ENCODE measurements at regions not wholly inside any gene's neighbourhood (a gene's known extent, or its start where the extent isn't known, plus 50 kb on each side); places are given as distances from the start of the nearest gene placed in this dataset.

- Histone ChIP-seq H3K4me3 (ENCODE audit: low read length, poor library complexity, severe bottlenecking) (no peak overlapping the region), H3K27me3 (ENCODE audit: insufficient read depth, low read length, poor library complexity, severe bottlenecking) (no peaks in the 10 kb centered on the region), H4K20me1 (ENCODE audit: insufficient read depth, low read length, poor library complexity, severe bottlenecking) (no peaks in the 10 kb centered on the region), H3K36me3 (ENCODE audit: insufficient read depth, low read length) (no peaks in the 10 kb centered on the region), H3K9ac (ENCODE audit: low read depth, low read length, poor library complexity, severe bottlenecking) (no peak overlapping the region), H3K9me3 (ENCODE audit: insufficient read depth, low read depth, low read length) (no peaks in the 10 kb centered on the region), H3K9me2 (replicated peaks; ENCODE audit: low read depth, low read length) (no peaks in the 10 kb centered on the region), H3K4me1 (ENCODE audit: insufficient read depth, low read length, poor library complexity, severe bottlenecking) (no peaks in the 10 kb centered on the region), H3K79me2 (ENCODE audit: insufficient read depth, low read length) (no peaks in the 10 kb centered on the region), H2AFZ (ENCODE audit: low read length) (no peak overlapping the region), H3F3A (ENCODE audit: low read depth) (no peaks in the 10 kb centered on the region), H3K4me2 (ENCODE audit: low read depth, low read length, poor library complexity, severe bottlenecking) (no peak overlapping the region)
- TF ChIP-seq EZH2phosphoT487 (IDR thresholded peaks at IDR 0.05; ENCODE audit: borderline replicate concordance) (no peak), CTCF (conservative IDR thresholded peaks at IDR 0.05; ENCODE audit: low read length) (no peak)
Observed at GRCh38 chr16:9480503-9480902, 389.1 kb downstream of the HAPSTR1 start.

DNA sequence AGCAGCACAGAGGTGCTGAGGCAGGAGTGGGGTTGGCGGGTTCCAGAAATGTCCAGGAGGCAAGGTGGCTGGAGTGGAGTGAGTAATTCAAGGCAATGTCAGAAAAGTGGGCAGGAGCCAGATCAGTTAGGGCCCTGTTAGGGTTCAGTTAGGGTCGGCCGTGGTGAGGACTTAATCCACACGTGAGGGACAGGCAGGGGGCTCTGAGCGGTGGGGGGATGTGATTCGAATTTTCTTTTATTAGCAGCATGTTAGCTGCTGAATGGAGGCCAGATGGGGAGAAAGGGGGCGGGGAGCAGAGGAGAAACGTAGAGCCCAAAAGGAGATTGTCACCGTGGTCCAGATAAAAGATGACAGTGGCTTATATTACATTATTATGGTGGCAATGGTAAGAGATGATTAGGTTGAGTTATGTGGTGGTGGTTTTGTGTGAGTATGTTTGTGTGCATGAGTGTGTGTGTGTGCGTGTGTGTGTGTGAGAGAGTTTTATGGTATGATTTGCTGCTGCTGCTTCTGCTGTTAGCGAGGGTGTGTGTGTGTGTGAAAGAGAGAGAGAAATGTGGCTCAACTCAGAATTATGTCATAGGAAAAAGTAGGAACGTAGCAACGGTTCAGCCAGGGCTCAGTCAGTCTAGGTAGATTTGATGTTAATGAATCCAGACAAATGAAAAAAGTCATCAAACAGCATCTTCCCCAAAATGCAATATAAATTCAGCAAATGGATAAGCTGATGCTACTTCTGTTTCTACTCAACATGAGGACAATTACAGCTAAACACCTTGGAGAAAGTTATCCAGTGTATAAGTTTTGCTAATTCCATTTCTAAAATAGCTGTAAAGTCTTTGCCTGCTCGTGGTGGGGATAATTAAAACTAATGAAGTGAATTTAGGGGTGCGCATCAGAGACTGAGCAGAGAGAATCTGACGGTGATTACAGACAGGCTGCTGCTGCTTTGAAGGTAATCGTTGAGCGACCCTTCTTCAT, 390.6 kb downstream of the HAPSTR1 start:
- no peak overlapping the region for H2AFZ ChIP-seq (ENCODE audit: low read length)
- no peaks in the 10 kb centered on the region for H3K4me1 ChIP-seq (ENCODE audit: insufficient read depth, low read length, poor library complexity, severe bottlenecking)
- no peak overlapping the region for H3K4me3 ChIP-seq (ENCODE audit: low read length, poor library complexity, severe bottlenecking)
- H3K9me2 ChIP-seq (replicated peaks; ENCODE audit: low read depth, low read length), result no peaks in the 10 kb centered on the region
- H3K9me3 ChIP-seq (ENCODE audit: insufficient read depth, low read depth, low read length), result no peaks in the 10 kb centered on the region
- no peaks in the 10 kb centered on the region for H4K20me1 ChIP-seq (ENCODE audit: insufficient read depth, low read length, poor library complexity, severe bottlenecking)
- H3K9ac ChIP-seq (ENCODE audit: low read depth, low read length, poor library complexity, severe bottlenecking), result no peak overlapping the region
- TF ChIP-seq CTCF (conservative IDR thresholded peaks at IDR 0.05; ENCODE audit: low read length) (no peak), EZH2phosphoT487 (IDR thresholded peaks at IDR 0.05; ENCODE audit: borderline replicate concordance) (no peak)
- H3K4me2 ChIP-seq (ENCODE audit: low read depth, low read length, poor library complexity, severe bottlenecking), result no peak overlapping the region
- H3K79me2 ChIP-seq (ENCODE audit: insufficient read depth, low read length), result no peaks in the 10 kb centered on the region
- no peaks in the 10 kb centered on the region for H3F3A ChIP-seq (ENCODE audit: low read depth)
- no peaks in the 10 kb centered on the region for H3K36me3 ChIP-seq (ENCODE audit: insufficient read depth, low read length)
- H3K27me3 ChIP-seq (ENCODE audit: insufficient read depth, low read length, poor library complexity, severe bottlenecking), result no peaks in the 10 kb centered on the region

DNA sequence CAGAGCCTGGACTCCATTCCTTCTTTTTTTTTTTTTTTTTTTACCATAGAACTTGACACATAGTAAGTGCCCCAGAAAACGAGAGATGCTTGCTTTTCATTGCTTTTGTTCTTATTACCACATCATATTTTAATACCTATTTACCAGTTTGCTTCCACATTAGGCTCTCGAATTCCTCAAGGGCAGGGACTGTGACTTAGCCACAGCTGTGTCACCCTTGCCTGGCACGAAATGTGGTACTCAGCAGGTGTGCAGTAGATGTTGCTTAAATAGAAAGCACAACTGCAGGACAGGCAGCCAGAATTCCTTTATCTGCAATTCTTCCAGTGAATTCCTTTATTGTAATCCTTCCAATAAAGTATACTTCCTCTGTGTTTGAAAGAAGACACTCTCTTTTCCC, 393.0 kb downstream of the HAPSTR1 start:
- no peak for TF ChIP-seq EZH2phosphoT487 (IDR thresholded peaks at IDR 0.05; ENCODE audit: borderline replicate concordance)
- no peak for TF ChIP-seq CTCF (conservative IDR thresholded peaks at IDR 0.05; ENCODE audit: low read length)
- H3K36me3 ChIP-seq (ENCODE audit: insufficient read depth, low read length), result no peaks in the 10 kb centered on the region
- no peak overlapping the region for H3K4me3 ChIP-seq (ENCODE audit: low read length, poor library complexity, severe bottlenecking)
- H4K20me1 ChIP-seq (ENCODE audit: insufficient read depth, low read length, poor library complexity, severe bottlenecking), result no peaks in the 10 kb centered on the region
- H2AFZ ChIP-seq (ENCODE audit: low read length), result no peak overlapping the region
- H3K9me3 ChIP-seq (ENCODE audit: insufficient read depth, low read depth, low read length), result no peaks in the 10 kb centered on the region
- H3K9me2 ChIP-seq (replicated peaks; ENCODE audit: low read depth, low read length), result no peaks in the 10 kb centered on the region
- no peaks in the 10 kb centered on the region for H3K4me1 ChIP-seq (ENCODE audit: insufficient read depth, low read length, poor library complexity, severe bottlenecking)
- H3K9ac ChIP-seq (ENCODE audit: low read depth, low read length, poor library complexity, severe bottlenecking), result no peak overlapping the region
- no peaks in the 10 kb centered on the region for H3K27me3 ChIP-seq (ENCODE audit: insufficient read depth, low read length, poor library complexity, severe bottlenecking)
- H3F3A ChIP-seq (ENCODE audit: low read depth), result no peaks in the 10 kb centered on the region
- no peak overlapping the region for H3K4me2 ChIP-seq (ENCODE audit: low read depth, low read length, poor library complexity, severe bottlenecking)
- H3K79me2 ChIP-seq (ENCODE audit: insufficient read depth, low read length), result no peaks in the 10 kb centered on the region
